Erythroblast (primary cell): ENCODE measurements at regions not wholly inside any gene's neighbourhood (a gene's known extent, or its start where the extent isn't known, plus 50 kb on each side); places are given as distances from the start of the nearest gene placed in this dataset.
"Not testable (repeated sequence)": the region's sequence is repeated elsewhere in the genome, so short reads cannot be mapped to it uniquely, and the experiment has no call there.

Experiments
- DNase-seq, 2 experiments: peaks; one replicate each; lab custom pipeline; 2025; lab: John Stamatoyannopoulos, UW
- GATA1 ChIP-seq: IDR thresholded peaks from 2 replicates; pipeline ENCODE4 v1.6.1; 2011; ENCODE audit warnings: low read depth, mild to moderate bottlenecking, control low read depth, low read length, moderate library complexity
- POLR2A ChIP-seq: IDR thresholded peaks from 2 replicates; pipeline ENCODE4 v1.6.1; 2011; ENCODE audit warnings: mild to moderate bottlenecking, low read length

DNA sequence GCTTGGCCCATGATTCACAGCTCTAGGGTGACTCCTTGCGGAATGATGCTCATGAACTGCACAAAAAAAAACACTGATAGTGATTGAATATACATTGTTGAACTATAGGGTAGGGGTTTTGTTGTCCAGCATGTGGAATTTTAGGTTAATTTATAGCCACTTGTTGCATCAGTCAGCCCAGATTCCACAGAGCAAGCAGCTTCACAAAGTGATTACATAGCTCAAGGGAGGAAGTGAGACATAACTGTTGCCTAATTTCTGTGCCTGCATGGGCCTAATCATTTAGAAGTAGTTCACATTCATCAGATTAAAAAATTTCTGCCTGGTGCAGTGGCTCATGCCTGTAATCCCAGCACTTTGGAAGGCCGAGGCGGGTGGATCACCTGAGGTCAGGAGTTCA lies 142.2 kb upstream of the ZNF722 start:
- DNase-seq, result not testable (repeated sequence)

DNA sequence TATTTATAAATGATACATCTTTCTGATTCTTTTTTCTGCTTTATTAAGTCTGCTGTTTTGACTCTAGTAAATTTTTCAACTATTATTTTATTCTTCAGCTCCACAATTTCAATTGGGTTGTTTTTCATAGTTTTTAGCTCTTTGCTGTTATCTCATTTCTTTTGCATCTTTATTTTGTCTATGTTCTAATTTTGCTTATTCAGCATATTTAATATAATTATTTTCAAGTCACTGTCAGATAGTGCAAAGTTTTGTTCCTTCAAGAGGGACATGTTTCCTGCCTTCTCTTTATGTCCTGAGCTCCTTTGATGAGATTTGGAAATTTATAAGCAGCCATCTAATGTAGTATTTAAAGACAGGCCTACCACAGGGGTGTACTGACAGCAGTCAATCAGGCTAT lies 131.5 kb upstream of the ZNF722 start:
- TF ChIP-seq POLR2A, result no peak
- no peak for TF ChIP-seq GATA1
- no peak for DNase-seq

DNA sequence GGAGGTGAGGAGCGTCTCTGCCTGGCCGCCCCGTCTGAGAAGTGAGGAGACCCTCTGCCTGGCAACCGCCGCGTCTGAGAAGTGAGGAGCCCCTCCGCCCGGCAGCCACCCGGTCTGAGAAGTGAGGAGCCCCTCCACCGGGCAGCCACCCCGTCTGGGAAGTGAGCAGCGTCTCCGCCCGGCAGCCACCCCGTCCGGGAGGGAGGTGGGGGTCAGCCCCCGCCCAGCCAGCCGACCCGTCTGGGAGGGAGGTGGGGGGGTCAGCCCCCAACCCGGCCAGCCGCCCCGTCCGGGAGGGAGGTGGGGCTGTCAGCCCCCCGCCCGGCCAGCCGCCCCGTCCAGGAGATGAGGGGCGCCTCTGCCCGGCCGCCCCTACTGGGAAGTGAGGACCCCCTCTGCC lies 124.4 kb upstream of the ZNF722 start:
- DNase-seq, result not testable (repeated sequence)

DNA sequence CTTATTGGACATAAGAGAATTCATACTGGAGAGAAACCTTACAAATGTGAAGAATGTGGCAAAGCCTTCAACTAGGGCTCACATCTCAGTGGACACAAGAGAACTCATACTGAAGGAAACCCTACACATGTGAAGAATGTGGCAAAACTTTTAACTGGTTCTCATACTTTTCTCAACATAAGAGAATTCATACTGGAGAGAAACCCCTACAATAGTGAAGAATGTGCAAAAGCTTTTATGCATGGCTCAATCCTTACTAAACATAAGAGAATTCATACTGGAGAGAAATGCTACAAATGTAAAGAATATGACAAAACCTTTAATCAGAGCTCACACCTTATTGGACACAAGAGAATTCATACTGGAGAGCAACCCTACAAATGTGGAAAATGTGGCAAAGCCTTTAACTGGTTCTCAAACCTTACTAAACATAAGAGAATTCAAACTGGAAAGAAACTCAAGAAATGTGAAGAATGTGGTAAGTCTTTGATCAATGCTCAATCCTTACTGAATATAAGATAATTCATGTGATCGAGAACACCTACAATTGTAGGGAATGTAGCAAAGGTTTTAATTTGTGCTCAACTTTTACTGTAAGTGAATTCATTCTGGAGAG lies 121.8 kb upstream of the ZNF722 start:
- peak in 1 of 2 experiments; percentile 3 for DNase-seq
- no peak for TF ChIP-seq POLR2A
- no peak for TF ChIP-seq GATA1

DNA sequence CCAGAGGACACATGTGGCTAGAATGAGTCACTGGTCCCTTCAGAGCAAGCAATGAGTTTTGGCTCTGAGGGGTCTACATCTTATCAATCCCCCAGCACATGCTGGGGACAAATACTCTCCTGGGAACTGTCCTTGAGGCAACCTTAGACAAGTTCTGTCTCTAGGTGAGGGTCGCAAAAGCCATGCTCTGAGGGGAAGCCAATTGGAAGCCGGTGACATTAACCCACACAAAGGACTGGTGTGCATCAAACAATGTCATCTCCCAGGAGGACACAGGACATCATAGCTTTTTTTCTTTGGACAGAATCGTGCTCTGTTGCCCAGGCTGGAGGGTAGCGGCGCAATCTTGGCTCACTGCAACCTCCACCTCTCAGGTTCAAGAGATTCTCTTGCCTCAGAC lies 111.6 kb upstream of the ZNF722 start:
- no peak for DNase-seq
- TF ChIP-seq POLR2A (no peak), GATA1 (no peak)

DNA sequence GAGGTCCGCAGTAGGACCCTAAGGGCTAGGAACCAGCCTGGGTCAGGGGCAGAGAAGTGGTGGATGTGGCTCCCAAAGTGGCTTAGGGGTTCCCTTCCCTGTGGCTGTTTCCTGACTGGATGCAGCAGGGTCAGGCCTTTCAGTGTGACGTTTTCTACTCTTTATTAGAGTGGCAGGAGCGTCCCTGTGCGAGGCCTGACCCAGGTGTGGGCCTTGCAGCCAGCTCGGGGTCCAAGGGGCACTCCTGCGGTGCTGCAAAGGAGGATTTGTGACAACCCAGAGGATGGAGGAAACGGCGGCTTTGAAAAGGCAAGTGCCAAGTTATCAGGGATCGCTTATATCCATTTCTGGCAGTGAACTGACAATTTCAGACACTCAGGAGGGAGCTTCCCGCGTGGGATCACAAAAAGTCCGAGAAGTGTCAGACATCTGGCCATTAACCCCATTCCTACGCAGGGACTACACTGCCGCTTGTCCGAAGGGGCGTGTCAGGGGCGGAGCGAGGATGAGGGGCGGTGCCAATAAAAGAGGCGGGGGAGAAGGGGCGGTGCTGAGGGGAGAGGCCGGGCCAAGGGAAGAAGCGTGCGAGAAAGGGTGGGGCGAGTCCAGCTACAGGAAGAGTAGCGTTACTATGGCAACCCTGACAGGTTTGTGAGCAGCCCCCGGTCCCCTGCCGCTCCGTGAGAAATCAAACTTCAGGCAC lies 98.8 kb upstream of the ZNF722 start:
- no peak for DNase-seq
- no peak for TF ChIP-seq POLR2A
- TF ChIP-seq GATA1, result no peak

DNA sequence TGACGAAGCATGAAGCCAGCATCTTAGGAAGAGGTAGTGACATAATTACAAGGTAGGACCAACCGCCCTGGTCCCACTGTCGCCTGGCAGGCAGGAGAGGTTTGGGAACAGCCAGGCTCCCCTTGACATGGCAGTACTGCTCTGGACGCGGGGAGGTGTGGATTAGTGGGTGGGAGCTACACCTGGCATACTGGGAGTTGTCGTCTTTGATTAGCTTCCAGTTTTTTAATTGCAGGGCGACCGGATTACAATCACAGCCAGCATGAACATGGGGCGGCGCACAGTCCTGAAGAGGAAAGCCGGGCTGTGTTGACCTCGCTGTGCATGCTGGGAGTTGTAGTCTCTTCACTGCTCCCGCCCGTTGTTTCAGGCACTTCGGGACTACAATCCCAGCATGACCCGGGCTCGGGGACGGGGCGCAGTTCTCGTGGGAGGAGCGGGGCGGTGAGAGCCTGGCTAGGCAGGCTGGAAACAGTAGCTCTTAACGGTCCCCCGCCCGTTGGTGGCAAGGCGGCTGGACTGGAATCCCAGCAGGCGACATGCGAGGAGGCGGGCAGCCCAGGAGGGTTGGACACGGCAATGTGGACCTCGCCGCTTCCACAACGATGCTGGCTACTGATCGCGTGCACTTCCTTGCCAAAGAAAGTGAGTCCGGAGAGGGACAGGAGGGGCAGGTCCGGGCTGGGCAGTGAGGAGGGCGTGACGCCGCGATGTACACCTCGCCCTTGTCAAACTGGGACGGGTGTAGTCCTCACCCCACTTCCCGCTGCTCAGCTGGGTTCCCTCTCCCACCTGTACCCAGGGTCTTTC lies 98.0 kb upstream of the ZNF722 start:
- DNase-seq, result no peak
- TF ChIP-seq GATA1 (no peak), POLR2A (no peak)

DNA sequence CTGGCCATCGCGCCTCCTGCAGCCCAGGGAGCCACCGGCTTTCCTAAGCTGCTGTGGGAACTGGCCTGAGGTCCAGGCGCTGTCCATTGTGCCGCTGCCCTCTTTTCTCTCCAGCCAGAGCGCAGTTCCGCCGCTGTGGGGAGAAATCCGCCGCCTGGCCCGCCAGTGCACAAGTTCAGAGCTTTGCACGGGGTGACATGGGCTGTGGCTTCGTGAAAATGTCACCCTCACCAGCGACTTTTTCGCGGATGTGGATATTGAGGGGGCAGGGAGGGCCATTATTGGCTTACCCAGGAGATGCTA lies 97.5 kb upstream of the ZNF722 start:
- not testable (repeated sequence) for DNase-seq

DNA sequence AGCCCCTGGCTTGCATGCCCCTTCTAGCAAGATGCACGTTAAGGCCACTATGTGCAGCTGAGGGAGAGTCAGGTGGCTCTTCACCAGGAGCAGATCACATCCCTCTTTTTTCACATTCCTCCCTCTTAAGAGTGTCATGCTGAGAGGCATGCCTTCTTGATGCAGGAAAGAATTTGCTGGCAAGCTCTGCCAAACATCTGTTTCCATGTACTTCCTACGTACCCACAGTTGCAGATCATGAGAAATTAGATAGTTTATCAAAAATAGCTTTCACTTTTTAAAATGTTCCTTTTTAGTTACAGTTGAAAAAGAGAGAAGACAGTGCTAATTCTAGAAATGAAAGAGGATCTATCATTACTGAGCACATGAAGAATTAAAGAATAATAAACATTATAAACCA lies 79.7 kb upstream of the ZNF722 start:
- TF ChIP-seq GATA1 (no peak), POLR2A (no peak)
- DNase-seq, result no peak

DNA sequence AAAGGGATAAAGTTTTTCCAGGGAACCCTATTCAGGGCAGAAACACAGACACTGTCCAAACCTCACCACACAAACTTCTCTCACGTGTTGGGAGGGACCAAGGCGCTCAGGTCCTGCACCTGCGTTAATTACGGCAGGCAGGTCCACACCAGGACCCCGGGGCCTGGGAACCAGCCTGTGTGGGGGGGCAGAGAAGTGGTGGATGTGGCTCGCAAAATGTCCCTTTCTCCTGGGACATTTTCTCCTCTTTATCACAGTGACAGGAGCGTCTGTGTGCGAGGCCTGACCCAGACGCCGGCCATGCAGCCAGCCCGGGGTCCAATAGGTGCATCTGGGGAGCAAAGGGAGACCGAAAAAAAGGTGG lies 73.4 kb upstream of the ZNF722 start:
- no peak for TF ChIP-seq GATA1
- TF ChIP-seq POLR2A, result no peak
- no peak for DNase-seq

DNA sequence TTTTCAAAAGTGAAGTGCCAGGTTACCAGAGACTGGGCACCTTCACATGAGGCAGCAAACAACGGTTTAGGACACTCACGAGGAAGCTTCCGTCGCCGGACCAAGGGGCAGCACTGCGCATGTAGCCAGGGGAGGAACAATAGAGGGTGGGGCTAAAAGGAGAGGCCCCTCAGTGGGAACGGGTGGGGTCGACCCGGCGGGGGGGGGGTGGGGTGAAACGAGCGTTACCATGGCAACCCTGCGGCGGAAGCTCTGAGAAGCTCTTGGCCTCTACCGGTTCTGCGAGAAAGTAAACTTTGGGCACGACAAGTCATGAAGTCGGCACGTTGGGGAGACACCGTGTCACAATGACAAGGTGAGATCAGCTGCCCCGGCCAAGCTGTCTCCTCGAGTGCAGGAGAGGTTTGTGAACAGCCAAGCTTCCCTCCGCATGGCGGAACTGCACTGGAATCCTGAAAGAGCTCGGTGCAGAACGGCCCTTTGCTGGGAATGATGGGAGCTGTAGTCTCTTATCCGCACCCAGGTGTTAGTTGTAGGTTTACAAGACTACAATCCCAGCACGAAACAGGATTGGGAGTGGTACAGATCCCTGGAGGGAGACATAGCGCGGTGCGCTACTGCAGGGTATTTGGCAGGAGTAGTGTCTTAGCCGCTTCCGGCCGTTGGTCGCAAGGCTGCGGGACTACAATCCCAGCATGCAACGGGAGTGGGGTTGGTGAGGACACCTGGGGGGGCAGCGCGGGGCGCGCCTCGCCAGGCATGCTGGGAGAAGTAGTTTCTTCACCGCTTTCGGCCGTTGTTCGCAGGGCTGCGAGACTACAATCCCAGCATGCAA lies 72.8 kb upstream of the ZNF722 start:
- DNase-seq, result no peak
- TF ChIP-seq GATA1 (no peak), POLR2A (no peak)

DNA sequence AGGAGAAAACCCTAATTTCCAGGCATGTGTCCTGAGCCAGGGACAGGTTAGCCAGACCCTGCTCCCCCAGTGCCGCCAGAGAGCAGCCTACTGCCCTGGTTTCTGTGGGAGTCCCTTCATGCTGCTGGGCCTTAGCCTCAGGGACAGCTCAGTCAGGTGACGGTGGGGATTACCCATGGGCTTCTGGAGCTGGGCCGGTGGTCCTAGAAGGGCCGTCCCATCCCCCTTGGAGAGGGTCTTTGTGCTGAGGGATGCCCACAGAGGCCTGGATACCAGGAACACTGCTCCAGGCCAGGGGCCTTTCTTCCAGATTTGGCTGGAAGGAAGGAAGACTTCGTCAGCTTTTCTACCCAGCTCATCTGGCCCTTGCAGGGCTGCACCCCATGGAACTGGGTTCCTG lies 71.4 kb upstream of the ZNF722 start:
- TF ChIP-seq POLR2A, result no peak
- no peak for TF ChIP-seq GATA1
- DNase-seq, result no peak

DNA sequence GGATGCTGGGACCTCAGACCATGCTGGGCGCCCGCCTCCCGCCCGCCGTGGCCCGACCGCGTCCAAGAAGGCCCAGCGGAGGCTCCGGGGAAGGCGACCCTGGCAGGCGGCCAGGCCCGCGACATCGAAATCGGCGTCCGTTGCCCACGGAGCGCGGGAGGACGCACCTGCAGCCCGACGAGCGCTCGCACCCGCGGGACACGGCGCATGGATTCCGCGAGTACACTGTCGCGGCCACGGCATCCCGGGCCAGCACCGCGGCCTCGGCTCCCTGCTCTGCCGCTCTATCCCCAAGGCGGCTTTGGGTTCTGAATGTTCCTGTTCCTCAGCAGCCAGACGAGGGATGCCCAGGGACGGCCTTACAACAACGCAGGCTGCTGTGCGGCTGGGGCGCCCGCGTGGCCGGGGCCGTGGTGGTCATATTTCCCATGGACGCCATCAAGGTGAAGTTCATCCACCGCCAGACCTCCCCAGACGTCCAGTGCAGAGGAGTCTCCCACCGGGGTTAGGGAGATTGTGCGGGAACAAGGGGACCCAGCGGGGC lies 67.5 kb upstream of the ZNF722 start:
- no peak for TF ChIP-seq GATA1
- no peak for TF ChIP-seq POLR2A

DNA sequence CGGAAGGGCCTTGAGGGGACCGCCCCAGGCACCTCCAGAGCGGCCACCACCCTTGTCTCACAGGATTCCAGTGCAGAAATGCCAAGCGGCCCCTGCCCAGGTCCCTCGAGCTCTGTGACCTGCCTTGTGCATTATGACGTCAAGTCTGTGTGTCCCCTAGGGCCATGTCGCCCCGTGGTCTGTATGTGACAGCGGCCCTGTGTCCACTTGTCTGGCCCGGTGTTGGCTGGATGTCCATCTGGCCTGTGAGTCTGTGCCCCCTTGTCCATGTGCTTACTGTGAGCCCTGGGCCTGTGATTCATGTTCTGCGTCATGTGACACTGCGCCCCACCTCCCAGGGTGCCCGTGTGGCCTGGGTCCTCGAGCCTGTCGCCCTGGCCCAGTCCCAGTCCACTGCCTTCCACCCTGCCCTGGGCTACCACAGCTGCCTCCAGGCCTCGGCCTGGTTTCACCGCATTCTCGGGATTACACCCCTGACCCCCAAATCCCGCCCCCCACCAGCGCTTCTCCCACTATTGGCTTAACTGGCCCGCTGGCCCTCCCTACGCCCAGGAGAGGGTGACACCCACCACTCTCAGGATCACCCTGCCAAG lies 66.6 kb upstream of the ZNF722 start:
- no peak for DNase-seq
- TF ChIP-seq POLR2A (no peak), GATA1 (no peak)

More for the DNA sequence above, 67.5 kb upstream of the ZNF722 start:
- no peak for DNase-seq
